IPS-NIHi11 (cell line): ENCODE measurements at regions not wholly inside any gene's neighbourhood (a gene's known extent, or its start where the extent isn't known, plus 50 kb on each side); places are given as distances from the start of the nearest gene placed in this dataset.
A peak's percentile ranks its signal among the peaks of the same experiment; 100 is the strongest.
"Not testable (repeated sequence)": the region's sequence is repeated elsewhere in the genome, so short reads cannot be mapped to it uniquely, and the experiment has no call there.

ENCODE experiments used
- DNase-seq: peaks from one replicate; pipeline ENCODE4 v3.0.0; 2012; ENCODE audit warnings: mixed read lengths, low spot score

DNA sequence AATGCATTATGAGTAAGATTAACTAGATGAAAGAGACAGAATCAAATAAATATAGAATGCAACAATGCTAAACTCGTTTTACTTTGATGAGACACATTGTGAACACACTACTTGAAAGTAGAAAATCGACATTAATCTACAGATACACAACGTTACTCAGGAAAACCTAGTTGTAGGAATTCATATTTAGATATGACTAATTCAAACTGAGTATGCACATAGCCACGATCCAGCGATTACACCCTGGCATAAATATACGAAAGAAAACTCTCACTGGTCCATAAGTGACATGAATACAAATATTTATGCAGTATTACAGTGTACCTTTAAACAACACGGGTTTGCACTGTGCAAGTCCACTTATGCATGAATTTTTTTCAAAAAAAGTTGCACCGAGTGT is 485.6 kb downstream of the TMX3 start:
- DNase-seq, result no peak

DNA sequence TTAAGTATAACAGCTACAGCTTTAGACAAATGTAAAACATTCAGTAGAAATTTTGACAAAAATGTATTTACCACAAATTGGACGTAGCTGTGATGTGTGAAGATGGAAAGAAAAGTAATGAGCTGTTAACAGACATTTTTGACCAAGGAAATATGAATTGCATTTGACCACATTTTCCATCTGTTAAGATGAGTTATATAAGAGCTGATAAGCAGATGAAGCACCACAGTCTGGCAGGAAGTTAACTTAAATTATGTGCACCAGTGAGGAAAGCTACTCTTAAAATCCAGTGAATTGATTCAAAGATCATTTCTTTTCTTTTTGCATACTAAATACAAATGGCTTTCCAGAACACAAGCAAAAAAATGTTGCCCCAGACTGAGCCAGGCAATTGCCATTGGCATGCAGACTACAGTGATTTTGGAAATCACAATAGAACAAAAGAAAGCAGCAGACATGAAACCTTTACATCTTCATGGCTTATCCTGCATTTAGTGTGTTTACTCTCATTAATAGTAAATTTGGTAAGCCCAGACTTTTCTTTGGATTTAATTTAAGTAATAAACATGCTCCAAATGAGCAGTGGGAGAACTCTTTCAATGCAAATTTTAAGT is 493.7 kb downstream of the TMX3 start:
- DNase-seq, result peak; percentile 5

DNA sequence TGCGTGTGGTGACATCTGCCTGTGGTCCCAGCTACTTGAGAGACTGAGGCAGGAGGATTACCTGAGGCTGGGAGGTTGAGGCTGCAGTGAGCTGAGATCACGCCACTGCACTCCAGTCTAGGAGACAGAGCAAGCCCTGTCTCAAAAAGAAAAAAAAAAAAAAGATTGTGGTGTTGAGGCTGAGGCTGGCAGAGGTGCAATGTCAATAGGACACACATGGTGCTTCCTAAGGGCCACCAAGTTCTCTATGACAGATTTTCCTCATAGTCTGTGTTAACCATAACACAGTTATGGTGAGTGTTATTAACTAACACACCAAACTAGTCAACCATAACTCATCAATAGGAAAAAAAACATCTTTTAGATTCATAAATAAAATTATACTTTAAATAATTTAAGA is 494.4 kb downstream of the TMX3 start:
- DNase-seq, result no peak

DNA sequence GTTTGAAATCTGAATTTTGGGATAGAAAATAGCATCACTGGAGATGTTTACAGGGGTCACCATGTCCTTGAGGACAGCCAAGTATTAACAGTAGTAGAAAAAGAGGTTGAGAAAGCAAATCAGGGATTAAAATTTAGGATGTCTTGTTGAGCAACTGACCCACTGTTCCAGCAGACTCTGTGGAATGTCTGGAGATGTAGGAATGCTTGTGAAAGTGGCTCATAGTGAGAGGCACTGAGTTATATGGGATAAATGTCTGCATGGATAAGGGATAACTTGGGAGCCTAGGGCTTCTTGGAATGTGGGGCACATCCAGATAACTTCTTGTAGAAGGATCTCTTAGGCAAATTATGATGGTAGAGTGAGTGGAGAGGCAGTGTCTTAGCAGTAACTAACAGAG is 495.0 kb downstream of the TMX3 start:
- DNase-seq, result no peak

DNA sequence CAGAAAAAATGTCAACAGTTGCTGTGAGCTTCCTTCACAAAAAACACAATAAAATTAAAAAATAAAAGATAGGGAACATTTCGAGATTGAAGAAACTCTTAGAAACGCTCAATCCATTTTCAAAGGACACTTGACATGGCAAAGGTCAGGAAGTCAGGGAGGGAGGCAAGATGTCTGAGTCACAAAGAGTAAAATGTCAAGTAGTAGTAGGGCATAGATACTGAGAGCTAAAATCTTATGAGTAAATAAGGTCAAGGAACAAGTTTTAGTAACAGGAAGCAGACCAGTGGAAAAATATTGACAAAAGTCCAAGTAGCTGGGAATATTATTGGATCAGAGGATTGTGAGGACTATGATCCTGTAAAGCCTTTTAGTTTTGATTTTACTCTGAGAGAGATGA is 495.6 kb downstream of the TMX3 start:
- no peak for DNase-seq

DNA sequence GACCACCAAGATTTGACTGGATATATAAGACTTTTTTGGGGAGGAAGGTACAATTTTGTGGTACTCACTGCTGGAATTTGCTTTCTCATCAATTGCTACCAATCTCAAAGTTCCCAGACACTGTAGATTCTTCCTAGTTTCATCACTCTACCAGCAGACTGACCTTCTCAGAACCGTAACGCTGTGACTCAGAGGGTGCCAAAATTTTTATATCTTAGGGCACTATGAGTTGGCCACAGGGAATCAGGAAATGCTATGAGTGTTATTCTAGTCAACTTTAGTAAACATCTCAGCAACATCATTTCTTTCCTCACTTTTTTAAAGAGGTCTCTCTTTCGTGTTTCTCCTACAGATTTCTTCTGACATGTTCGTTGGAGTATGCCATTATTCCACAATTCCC is 499.0 kb downstream of the TMX3 start:
- no peak for DNase-seq

DNA sequence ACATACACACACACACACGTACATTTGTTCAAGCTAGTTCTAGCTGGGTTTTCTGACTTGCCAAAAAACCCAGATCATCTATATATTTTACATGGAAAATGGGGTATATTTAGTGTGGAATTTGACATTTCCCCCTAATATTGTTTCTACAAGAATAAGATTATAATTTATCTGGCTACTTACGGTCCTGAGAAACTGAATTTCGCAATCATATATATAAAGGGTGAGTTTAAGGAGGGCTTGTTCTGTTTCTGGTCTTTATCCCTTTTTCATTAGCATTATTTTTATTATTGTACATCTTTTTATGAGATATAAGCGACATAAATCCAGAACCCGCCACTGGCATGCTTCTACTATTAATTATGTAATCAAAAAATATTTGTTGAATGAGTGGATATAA is 528.9 kb downstream of the TMX3 start:
- DNase-seq, result no peak

DNA sequence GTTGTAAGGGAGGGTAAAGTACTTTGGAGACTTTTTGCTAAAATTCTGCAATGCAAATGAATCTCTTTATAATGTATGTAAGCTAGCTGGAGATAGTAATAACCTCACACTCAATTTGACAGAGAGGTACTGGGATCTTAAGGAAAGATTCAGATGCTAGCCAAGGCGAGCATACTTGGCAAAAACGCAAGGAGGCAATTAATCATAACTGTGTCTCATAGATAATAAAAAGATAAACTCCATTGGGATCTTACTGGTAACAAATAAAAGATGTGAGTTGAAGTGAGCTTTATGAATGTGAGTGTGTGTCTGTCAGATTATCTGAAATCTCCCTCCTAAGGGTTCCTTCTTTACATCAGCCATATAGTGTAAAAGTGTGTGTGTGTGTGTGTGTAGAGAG is 533.0 kb downstream of the TMX3 start:
- DNase-seq, result no peak

DNA sequence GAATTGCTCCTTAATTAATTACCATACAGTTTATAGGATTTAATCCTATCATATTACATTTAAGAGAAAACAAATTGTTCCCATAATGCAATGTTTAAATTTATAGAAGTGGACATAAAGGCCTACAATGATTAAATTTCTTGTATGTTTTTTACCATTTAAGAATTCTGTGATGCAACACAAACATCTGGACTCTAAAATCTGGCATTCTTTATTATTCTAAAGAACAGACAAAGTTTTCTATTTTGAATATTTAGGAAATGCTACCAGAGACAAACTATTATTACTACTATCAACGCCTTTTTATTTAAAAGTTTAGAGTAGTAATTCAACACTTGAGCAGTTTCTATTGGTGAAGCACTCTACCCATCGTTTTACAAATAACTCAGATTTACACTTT is 535.1 kb downstream of the TMX3 start:
- DNase-seq, result no peak

DNA sequence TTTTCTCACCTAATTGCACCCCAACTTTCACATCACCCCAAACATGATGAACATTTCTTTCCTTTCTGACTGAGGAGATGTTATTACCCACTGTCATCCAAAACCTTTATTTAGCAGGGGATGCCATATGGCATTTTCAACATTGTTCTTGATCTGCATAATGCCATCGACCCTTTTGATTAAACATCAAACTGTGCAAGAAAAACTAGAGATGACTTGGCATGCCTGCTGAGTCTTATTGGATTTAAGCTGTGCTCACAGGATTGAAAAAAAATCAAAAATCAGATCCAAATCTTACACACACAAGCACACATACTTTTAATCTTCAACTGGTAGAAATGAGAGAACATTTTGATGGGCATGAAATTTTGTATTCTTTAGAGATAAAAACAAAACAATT is 536.0 kb downstream of the TMX3 start:
- DNase-seq, result no peak

DNA sequence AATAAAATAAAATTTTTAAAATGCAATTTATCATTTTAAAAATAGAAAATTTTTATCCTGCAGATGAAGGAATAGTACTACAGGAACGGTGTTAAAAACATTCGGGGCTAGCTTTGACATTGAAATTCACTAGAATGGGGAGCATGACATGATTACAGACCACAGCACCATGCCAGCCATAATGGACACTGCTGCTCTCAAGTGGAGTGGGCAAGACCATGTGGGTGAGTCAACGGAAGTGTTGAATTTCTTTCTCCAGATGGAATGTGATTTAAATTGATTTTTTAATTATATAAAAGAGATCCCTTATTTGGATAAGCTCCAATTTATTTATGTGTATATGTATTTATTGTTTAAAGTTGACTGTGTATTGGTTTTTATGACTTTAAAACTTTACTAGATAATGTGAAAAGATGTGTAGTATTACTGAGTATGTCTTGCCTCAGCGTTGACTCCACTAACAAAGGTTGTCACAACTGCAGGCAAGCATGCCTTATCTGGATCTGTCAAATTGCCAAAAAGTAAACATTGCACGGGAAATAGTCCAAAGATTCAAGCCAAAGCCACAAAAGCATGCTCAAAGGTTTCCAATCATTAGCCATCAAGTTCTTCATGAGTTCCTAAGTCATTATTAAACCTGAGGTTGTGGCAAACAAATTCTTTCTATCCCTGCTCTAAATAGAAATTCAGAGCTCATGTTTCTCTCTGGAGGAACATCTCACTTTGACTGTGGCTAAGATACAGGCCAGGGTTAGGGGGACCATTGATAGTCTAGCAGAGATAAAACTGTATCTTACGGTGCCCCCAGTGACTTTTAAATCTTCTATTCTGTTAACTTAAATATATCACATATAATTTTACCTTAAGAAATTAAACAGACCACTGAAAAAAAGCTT is 536.9 kb downstream of the TMX3 start:
- DNase-seq, result no peak

DNA sequence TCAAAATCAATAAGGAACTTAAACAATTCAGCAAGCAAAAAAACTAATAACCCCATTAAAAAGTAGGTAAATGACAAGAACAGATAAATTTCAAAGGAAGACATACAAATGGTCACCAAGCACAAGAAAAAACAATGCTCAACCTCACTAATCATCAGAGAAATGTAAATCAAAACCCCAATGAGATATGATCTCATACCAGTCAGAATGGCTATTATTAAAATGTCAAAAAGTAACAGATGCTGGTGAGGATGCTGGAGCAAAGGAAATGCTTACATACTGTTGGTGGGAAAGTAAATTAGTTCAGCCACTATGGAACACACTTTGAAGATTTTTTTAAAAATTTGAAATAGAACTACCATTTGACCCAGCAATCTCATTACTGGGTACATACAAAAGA is 538.0 kb downstream of the TMX3 start:
- no peak for DNase-seq

DNA sequence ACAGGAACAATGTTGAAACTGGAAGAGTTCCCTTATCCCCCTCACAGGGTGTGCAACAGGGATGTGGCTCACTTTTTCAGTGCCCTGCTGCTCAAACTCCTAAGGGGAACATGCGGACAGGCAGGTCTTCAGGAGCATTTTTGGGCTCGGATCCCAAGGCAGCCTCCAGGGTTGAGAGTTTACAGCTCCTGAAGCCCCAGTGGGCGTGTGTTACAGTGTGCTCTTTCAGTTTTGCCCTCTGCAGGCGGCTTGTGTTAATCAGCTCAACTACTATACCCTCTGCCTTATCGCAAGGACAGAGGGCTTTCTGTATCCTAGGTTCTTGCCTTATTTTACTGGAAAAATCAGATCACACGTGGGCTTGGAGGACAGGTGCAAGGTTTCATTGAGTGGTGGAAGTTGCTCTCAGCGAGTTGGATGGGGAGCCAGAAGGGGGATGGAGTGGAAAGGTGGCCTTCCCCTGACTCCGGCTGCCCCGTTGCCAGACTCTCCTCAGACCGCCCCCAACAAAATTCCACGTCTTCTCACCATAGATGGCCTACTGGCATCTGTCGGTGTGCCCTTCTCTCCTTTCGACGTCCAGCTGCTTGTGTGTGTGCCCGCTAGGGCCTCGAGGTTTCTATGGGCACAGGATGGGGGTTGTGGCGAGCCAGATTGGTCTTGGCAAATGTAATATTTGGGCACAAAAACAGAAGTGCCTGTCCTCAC is 541.9 kb downstream of the TMX3 start:
- peak; percentile 8 for DNase-seq

DNA sequence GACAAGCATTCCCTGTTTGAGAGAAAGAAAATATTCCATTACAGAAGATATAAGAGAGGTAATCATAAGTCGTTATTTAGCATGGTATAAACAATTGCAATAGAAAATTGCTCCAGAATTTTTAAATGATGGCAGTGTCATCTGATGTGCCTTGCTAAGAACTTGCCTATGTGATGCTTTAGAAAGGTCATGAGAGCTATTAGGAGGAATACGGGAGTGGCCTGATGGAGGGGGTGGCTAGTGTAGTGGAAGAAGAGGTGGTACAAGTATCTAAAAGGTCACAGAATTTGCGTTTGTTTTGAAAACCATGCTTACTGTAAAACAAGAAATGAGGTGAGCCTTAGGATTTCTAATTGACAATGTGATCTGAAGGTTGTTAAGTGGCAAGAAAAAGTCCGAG is 550.0 kb downstream of the TMX3 start:
- DNase-seq, result no peak

DNA sequence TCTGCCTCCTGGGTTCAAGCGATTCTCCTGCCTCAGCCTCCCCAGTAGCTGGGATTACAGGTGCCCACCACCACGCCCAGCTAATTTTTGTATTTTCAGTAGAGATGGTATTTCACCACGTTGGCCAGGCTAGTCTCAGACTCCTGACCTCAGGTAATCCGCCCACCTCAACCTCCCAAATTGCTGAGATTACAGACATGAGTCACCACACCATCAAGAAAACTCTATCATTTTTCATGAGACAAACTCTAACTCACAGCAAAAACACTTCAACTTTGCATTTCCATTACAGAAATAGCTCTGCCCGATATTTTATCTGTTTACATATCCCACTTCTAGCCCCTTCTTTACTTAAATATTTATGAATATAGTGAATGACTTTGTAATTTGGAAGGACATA is 561.1 kb downstream of the TMX3 start:
- not testable (repeated sequence) for DNase-seq

DNA sequence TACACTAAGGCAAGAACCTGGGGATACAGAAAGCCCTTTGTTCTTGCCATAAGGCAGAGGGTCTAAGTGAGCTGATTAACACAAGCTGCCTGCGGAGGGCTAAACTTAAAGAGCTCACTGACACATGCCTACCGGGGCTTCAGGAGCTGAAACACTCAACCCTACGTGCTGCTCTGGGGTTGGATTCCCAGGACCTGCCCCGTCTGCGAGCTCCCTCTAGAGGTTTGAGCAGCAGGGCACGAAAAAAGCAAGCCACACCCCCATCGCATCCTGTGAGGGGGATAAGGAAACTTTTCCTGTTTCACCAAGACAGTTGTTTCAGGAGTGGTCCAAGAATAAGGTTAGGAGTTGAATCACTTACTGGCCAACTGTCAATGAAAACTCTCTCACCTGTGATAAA is 562.1 kb downstream of the TMX3 start:
- DNase-seq, result peak; percentile 12

DNA sequence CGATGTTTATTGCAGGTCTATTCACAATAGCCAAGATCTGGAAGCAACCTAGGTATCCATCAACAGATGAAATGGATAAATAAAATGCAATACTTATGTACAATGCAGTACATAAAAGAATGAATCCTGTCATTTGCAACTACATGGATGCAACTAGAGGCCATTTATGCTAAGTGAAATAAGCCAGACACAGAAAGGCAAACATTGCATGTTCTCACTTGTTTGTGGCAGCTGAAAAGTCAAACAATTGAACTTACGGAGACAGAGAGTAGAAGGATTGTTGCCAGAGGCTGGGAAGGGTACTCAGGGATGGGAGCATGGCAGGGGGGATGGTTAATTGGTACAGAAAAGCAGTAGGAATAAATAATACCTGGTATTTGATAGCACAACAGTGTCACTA is 563.9 kb downstream of the TMX3 start:
- DNase-seq, result no peak

DNA sequence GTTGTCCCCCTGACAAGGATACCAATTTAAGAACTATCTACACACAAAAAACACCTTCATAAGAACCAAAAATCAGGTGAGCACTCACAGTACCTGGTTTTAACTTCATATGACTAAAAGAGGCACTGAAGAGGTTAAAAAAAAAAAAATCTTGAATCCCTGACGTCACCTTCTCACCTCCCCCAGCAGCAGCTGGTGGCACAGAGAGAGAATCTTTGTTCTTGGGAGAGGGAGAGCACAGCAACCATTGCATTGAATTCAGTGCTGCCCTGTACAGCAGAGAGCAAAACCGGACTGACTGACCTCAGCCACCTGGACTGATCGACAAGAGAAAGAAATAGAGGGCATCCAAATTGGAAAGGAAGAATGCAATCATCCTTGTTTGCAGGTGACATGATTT is 566.0 kb downstream of the TMX3 start:
- DNase-seq, result peak; percentile 18

DNA sequence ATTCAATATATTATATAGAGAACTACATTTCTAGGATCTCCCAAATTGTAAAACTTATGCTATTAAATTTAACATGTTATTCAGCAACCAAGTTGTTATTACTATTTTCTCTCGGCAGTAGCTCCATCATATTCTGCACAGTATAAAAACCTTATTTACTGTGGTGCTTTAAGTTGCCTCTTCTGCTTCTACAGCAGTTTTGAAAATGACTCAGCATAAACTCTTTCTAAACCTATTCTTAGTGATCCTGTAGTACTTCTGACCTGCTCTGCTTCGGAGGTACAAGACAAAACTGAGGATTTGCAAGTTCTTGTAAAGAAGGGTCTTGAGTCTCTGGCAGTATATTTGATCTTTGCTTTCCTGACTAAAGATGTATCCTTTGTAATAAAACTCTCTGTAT is 567.2 kb downstream of the TMX3 start:
- DNase-seq, result no peak

DNA sequence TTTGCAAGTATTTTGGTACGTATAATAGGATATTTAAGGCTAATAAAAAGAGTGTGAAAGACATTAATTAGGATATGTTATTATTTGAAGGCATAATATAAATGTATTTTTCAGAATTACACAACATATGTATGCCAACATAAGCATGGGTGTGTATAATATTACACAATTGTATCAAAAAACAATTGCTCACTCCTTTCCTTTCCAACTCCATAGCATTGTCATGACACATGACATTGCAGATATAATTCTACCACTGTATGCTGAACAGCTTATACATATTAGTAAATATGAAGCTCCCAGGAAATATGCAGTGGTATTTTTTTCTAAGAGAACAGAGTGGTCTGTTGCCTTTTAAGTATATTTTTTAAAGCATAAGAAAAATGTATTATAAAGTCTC is 593.1 kb downstream of the TMX3 start:
- no peak for DNase-seq

DNA sequence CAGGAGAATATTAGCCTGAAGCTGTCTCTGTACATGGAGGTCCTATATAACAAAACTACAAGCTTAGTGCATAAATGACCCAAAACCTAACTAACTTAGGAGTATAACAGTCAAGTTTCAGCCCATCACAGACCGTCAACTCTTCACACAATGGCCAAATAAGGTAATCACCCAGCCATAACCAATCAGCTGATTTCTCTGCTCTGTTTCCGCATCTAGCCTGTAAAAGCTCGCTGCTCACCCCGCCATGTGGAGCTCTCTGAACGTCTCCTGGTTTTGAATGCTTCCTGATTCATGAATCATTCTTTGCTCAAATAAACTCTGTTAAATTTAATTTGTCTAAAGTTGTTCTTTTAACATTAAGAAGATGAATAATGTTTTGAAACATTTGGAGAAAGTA is 593.6 kb downstream of the TMX3 start:
- peak; percentile 36 for DNase-seq

DNA sequence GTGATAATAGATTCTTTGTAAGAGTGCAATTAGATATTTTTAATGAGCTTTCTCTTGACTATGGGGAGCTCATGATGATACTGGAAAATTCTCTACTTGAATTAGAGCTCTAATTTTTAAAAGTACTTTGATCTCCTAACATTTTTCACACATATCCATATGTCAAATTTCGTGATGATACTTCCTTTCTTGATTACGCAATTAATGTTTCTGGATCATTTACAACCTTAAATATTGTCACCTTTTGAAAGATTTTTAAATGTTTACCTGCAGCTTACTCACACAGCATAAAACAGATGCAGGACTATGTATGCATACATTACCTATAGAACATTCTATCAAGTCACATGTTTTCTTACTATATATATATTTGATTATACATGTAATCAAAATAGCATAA is 598.5 kb upstream of the DSEL start:
- DNase-seq, result no peak

DNA sequence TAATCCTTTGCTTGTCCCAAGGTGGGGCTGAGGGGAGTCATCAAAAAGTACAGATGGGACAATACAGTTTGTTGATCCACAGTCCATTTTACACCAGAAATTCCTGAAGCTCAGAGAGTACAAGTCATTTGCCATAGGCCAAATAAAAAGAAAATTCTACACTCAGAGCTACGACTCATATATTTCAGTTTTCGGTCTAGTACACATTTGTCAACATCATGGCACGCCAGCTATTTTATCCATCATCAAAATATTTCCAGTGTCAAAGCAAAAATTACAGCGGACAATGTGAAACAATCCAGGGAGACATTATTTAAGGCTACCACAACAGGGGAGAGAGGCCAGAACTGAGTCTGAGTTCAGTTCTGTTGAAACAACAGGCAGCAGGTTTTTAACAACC is 587.5 kb upstream of the DSEL start:
- no peak for DNase-seq
